HCT116 (cell line): ENCODE measurements at regions not wholly inside any gene's neighbourhood (a gene's known extent, or its start where the extent isn't known, plus 50 kb on each side); places are given as distances from the start of the nearest gene placed in this dataset.

Source experiments
- CTCF ChIP-seq, 3 experiments: fragments of 200-600 bp in 1 of 3; sonication (generic) in 1 of 3; IDR thresholded peaks in 2 of 3; conservative IDR thresholded peaks in 1 of 3; 2 replicates each; pipeline ENCODE4 v1.5.1; 2012 to 2017; ENCODE audit warnings: low read depth in 2 of 3, low read length in 2 of 3, antibody characterized with exemption in 1 of 3, borderline replicate concordance in 1 of 3, control low read depth in 1 of 3, mild to moderate bottlenecking in 1 of 3, mixed read lengths in 1 of 3, mixed run types in 1 of 3, moderate library complexity in 1 of 3; ENCODE audit not compliant: insufficient read depth in 1 of 3
- EZH2 ChIP-seq: fragments of 200-600 bp; sonication (generic); IDR thresholded peaks from 2 replicates; pipeline ENCODE4 v1.6.1; 2017; ENCODE audit warnings: antibody characterized with exemption, mixed run types
- EZH2phosphoT487 ChIP-seq: fragments of 200-600 bp; IDR thresholded peaks from 2 replicates; pipeline ENCODE4 v1.6.1; 2018; ENCODE audit warnings: antibody characterized with exemption, borderline replicate concordance

DNA sequence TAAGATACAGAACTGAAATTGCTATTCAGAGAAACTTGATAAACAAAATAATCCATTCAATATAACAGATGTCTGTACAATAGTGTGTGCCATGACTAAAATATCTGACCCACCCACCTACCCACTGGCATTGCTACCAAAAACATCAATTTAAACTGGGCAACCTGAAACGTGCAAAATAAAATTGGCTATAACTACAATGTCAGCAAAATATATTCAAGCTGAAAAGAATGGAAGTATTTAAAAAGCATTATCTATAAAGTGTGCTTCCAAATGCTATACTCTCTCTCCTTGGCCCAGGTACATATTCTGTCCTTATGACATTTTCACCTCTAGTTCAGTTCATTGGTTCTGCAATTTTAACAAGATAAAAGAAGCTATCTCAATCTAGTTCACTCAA is 379.6 kb upstream of the ATP11B start:
- TF ChIP-seq CTCF (IDR thresholded peaks at IDR 0.05 in 2 of 3, conservative IDR thresholded peaks at IDR 0.05 in 1 of 3; ENCODE audit: borderline replicate concordance in 1 of 3, insufficient read depth in 1 of 3, low read depth in 2 of 3, low read length in 2 of 3) (no peak), EZH2 (no peak), EZH2phosphoT487 (no peak)
